HL-60 (cell line): ENCODE measurements at regions not wholly inside any gene's neighbourhood (a gene's known extent, or its start where the extent isn't known, plus 50 kb on each side); places are given as distances from the start of the nearest gene placed in this dataset.

Experiments
- DNase-seq, 2 experiments: peaks; one replicate each; pipeline ENCODE4 v3.0.0-alpha.2; 2010 to 2020; ENCODE audit warnings: low read depth in 1 of 2, low spot score in 1 of 2
- H3K27ac ChIP-seq: fragments of 250-450 bp; sonication (Bioruptor Pico); replicated peaks from 2 replicates; pipeline ENCODE4 v1.5.1; 2020; ENCODE audit warnings: mild to moderate bottlenecking, moderate library complexity
- H3K27me3 ChIP-seq: fragments of 250-450 bp; sonication (Bioruptor Pico); 2 replicates; pipeline ENCODE4 v1.5.1; 2021; ENCODE audit warnings: mild to moderate bottlenecking, moderate library complexity; ENCODE audit not compliant: insufficient read depth, poor library complexity, severe bottlenecking
- H3K4me3 ChIP-seq: replicated peaks from 2 replicates; pipeline ENCODE4 v1.5.1; 2011; ENCODE audit warnings: mild to moderate bottlenecking, control low read depth, low read length; ENCODE audit not compliant: insufficient read depth
- CTCF ChIP-seq: IDR thresholded peaks from one replicate; pipeline ENCODE4 v1.5.1; 2011; ENCODE audit warnings: low read length, control low read depth, inconsistent platforms; ENCODE audit not compliant: insufficient read depth
- GABPA ChIP-seq: IDR thresholded peaks from 2 replicates; pipeline ENCODE4 v1.6.1; 2012; ENCODE audit warnings: low read depth
- POLR2AphosphoS5 ChIP-seq: IDR thresholded peaks from 2 replicates; pipeline ENCODE4 v1.6.1; 2012; ENCODE audit warnings: low read depth
- REST ChIP-seq: IDR thresholded peaks from 2 replicates; pipeline ENCODE4 v1.6.1; 2012; ENCODE audit warnings: low read depth; ENCODE audit not compliant: insufficient replicate concordance
- SPI1 ChIP-seq: IDR thresholded peaks from 2 replicates; pipeline ENCODE4 v1.6.1; 2012; ENCODE audit warnings: low read depth, mild to moderate bottlenecking, borderline replicate concordance

GRCh38 chr15:69897471-69898237 is 200.1 kb downstream of the TLE3 start:
- TF ChIP-seq POLR2AphosphoS5 (no peak), SPI1 (no peak), GABPA (no peak), REST (no peak), CTCF (no peak)
- Histone ChIP-seq H3K27me3 (no peaks in the 10 kb centered on the region), H3K27ac (no peak overlapping the region), H3K4me3 (no peak overlapping the region)
- DNase-seq = no peak

- Histone ChIP-seq H3K27me3 (no peaks in the 10 kb centered on the region), H3K27ac (no peak overlapping the region), H3K4me3 (no peak overlapping the region)
- DNase-seq = no peak
- TF ChIP-seq SPI1 (no peak), GABPA (no peak), REST (no peak), POLR2AphosphoS5 (no peak), CTCF (no peak)
Observed at GRCh38 chr15:69898243-69898642, 199.5 kb downstream of the TLE3 start.

- TF ChIP-seq SPI1 = no peak
- TF ChIP-seq GABPA = no peak
- TF ChIP-seq POLR2AphosphoS5 = no peak
- TF ChIP-seq CTCF = no peak
- TF ChIP-seq REST = no peak
- no peak overlapping the region for H3K4me3 ChIP-seq
- DNase-seq = no peak
- H3K27ac ChIP-seq = no peak overlapping the region
- H3K27me3 ChIP-seq = no peaks in the 10 kb centered on the region
Observed at GRCh38 chr15:69902414-69903062, 195.2 kb downstream of the TLE3 start.
